GM18858 (cell line): ENCODE measurements at regions not wholly inside any gene's neighbourhood (a gene's known extent, or its start where the extent isn't known, plus 50 kb on each side); places are given as distances from the start of the nearest gene placed in this dataset.
"Not testable (repeated sequence)": the region's sequence is repeated elsewhere in the genome, so short reads cannot be mapped to it uniquely, and the experiment has no call there.

ENCODE experiments used
- ATAC-seq: cut with Tn5 transposase; IDR thresholded peaks from one replicate; pipeline ENCODE4 v1.9.1; 2021; ENCODE audit not compliant: unreplicated experiment

- ATAC-seq = no peak
Measured at GRCh38 chr6:51209651-51210050, 391.0 kb downstream of the TFAP2B start.

- ATAC-seq = no peak
Measured at GRCh38 chr6:51213811-51214210, 395.1 kb downstream of the TFAP2B start.

GRCh38 chr6:51214442-51214841 is 395.8 kb downstream of the TFAP2B start:
- no peak for ATAC-seq

GRCh38 chr6:51218181-51218580 is 399.5 kb downstream of the TFAP2B start:
- ATAC-seq = no peak

- not testable (repeated sequence) for ATAC-seq
Measured at GRCh38 chr6:51224580-51225240, 406.0 kb downstream of the TFAP2B start.

DNA sequence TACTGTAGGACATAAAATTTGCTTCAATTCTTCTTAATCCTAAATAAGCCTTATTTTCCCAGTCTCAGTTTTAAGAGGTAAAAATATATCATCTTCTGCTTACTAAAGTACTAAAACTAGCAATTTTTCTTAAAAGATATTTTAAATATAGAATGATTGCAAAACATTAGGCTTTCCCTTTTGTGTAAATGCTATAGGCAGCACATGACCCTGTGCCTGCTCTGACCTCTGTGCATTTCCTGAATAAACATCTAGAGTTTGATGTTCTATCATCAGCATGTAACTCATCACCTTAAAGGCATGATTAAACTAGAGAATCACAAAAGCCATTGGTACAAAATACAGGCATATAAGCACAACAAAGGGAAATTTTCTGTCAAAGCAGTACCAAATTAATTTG is 422.7 kb downstream of the TFAP2B start:
- no peak for ATAC-seq

DNA sequence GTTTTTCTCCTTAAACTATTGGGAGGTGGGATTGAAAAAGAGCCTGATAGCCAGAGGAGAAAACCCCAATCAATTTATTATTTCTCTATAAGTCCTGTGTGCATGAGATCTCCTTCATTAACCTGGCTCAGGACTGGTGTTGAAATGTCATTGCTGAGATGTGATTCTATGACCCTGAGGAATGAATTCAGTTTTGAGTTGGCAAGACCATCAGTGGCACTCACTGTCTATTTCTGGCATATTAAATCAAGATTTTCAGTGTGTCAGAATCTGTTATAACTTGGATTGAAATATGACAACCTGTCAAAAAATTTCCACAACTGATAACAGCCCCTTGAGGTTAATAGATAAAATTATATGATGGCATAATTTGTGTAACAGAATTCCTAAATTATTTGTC is 431.1 kb downstream of the TFAP2B start:
- ATAC-seq = no peak

DNA sequence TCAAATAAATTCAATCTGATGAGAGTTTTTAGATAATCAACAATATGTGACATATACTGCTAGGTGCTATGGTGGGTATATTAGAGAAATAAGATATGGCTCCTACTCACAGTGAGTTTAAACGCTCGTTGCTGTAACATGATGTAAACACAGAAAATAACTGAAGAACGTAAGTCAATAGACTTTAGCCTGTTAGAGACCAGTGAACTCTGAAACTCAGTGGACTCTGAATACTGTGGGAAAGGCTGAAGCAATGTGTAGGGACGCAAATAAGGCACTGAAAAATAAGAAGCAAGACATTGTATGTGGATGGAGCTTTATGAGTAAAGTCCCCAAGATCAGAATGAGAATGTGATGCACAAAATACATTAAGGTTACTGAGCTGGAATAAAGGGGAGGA is 431.6 kb downstream of the TFAP2B start:
- no peak for ATAC-seq

DNA sequence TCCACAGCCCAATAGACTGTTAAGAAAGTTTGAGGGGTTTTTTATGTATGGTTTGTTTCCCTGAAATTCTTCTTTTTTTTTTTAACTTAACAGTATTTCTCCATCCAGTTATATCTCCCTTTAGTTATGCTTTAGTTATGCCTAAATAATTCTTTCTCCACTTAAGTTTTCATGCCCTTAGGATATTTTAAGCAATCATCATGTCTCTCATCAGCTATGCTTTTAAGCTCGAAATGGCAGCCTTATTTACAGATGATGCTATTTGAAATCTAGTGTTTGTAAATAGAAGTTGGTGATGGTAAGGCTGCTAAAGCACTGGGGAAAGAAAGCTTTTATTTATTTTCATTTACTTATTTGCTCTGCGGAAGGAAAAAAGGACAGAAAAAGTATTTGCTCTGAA is 439.3 kb downstream of the TFAP2B start:
- ATAC-seq = no peak

GRCh38 chr6:51260003-51260402 is 441.3 kb downstream of the TFAP2B start:
- no peak for ATAC-seq

DNA sequence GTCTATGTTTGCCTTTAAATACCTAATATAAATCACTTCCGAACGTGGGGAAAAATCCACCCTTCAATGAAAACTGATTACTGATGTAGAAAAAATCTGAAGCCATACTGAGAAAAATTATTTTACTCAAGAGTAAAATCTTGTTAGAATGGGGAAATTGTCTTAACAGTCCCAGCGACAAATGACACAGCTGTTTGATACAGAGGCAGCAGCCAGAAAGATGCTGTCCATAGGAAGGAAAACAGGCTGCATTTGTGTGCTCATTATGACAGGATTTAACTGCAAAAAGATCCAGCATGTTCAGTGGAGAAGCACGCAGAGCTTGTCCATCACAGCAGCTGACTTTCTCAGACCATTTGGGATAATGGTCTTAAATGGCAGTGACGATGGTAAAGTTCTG is 443.0 kb downstream of the TFAP2B start:
- ATAC-seq = no peak

DNA sequence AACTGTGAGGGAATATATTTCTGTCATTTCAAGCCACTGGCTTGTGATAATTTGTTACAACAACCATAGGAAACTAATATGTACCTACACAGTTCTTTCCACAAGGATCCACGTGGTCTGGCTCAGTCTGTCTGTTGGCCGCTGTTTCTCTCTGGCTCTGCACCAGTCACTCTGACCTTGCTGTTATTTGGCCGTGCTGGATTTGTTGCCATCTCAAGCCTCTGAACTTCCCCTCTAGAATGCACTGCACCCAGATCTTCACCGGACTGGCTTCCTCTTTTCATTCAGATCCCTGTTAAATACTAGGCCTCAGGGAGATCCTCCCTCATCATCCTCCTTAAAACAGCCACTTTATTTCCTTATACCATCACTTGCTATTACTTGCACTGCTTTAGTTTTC is 446.8 kb downstream of the TFAP2B start:
- no peak for ATAC-seq

DNA sequence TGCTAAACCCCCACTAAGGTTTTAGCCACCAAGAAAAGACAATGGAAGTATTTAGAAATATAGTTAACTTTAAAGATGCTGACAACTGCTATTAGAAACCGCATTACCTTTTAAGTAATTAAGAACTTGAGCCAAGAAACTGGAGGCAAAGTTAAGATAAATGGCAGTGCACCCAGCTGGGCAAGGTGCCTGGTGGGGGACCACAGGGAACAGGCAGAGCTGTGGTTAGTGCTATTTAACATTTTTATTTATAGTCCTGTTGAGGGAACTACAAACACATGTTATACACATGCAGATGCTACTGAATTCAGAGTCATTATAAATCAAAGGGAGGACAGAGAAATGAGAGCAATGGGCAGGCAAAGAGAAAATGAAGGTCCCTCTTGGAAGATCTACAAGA is 447.9 kb downstream of the TFAP2B start:
- ATAC-seq = no peak

- no peak for ATAC-seq
Measured at GRCh38 chr6:51268666-51269065, 450.0 kb downstream of the TFAP2B start.

GRCh38 chr6:51269876-51270275 is 451.2 kb downstream of the TFAP2B start:
- ATAC-seq = no peak

DNA sequence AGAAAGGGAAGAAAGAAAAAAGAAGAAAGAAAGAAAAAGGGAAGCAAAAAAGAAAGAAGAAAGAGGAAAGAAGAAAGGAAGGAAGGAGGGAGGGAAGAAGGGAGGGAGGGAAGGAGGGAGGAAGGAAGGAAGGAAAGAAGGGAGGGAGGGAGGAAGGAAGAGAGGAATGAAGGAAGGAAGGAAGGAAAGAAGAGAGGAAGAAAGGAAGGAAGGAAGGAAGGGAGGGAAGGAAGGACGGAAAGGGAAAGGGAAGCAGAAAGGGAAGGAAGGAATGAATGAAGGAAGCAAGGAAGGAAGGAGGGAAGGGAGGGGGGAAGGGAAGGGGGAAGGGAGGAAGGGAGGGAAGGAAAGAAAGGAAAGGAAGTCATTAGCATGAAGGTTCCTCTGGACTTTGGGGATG is 452.9 kb downstream of the TFAP2B start:
- ATAC-seq = no peak

DNA sequence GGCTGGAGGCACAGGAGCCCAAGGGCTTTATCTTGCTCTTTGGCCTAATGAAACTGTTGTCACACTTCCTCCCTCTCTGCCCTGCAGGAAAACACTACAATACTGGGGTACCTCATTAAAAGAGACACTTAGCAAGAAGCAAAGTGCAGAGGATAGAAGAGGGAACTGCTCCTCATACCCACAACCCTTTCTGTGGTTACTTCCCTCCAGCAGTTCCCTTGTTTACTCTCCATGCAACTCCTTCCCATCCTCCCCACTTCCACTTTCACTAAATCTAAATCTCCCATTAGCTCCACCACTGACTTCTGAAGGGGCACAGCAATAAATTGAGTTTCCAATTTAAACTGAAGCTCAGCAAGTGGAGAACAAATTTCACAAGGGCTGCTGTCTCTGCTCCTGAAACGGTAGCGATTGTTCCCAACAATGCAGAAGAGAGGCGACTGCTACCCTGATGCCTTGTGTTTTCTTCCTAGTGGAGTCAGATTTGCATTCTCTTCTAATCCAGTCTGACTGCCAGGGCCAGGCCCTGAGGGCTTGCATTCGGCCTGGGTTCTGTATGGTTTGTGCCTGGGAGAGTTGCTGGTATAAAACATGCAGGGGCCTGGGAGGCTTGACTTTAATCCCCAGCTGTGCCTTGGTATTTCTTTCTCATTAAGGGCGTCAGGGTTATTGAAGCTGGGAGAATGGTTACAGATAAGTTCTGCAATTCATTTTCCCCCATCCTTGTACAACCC is 454.7 kb downstream of the TFAP2B start:
- no peak for ATAC-seq

DNA sequence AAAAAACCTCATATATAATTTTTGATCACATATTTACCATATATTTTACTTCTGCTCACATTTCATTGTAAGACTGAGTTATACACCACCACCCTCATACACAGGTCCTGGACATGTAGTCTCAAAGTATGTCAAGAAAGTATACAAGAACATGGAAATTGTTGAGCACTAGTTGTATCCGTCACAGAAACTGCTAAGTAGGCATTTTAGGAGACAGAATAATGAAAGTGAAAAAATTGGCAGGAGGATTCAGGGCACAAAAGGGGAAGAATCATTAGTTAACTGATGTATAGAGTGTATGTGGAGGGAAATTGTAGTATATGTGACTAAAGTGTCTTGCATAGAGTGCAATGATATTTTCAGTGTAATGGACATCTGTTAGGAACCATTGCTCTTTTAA is 458.8 kb downstream of the TFAP2B start:
- no peak for ATAC-seq

GRCh38 chr6:51282026-51282425 is 463.4 kb downstream of the TFAP2B start:
- no peak for ATAC-seq

GRCh38 chr6:51283723-51284355 is 465.2 kb downstream of the TFAP2B start:
- no peak for ATAC-seq

DNA sequence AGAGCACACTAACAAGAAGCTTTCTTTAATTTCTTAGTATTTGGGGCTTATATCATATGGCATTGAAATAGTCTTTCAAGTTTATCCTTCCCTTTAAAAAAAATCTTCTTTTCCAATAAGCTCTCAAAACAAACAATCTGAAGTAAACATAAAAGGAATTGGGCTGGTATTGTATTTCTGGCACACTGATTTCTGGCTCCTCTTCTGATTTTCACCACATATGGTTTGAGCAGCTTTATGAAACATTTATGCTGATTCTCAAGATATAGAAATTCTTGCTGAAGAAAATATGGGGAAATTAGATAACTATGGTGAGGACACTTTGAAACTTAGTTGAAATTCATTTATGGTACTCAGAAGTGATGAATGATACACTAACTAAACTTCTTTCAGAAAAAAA is 467.2 kb downstream of the TFAP2B start:
- ATAC-seq = no peak

DNA sequence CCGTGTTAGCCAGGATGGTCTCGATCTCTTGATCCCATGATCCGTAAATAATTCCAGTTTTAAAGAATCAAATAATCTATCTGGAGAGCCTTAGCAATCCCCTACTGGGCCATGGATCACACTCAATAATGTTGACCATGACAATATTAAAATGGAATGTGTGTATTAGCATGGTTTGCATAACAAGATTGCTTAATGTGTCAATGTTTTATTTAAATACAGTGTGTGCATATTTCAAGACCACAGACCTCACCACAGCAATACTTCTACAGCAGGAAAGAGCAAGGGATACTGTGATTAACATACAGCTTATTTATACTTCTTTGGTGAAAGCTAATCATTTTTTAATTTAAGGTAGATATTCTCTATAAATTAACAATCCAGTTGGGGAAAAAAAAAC is 470.4 kb downstream of the TFAP2B start:
- no peak for ATAC-seq
